NCI-H460 (cell line): ENCODE measurements at regions not wholly inside any gene's neighbourhood (a gene's known extent, or its start where the extent isn't known, plus 50 kb on each side); places are given as distances from the start of the nearest gene placed in this dataset.
A peak's percentile ranks its signal among the peaks of the same experiment; 100 is the strongest.

Experiments
- DNase-seq: peaks from one replicate; pipeline ENCODE4 v3.0.0-alpha.2; 2016; ENCODE audit warnings: low read depth; ENCODE audit errors: extremely low read depth

GRCh38 chr5:164860896-164861295, 1355.5 kb downstream of the MAT2B start:
- no peak for DNase-seq

- no peak for DNase-seq
These were observed 1356.2 kb downstream of the MAT2B start for GRCh38 chr5:164861610-164862009.

- no peak for DNase-seq
These were observed 1363.3 kb downstream of the MAT2B start for GRCh38 chr5:164868761-164869160.

GRCh38 chr5:164869325-164869724, 1363.9 kb downstream of the MAT2B start:
- no peak for DNase-seq

DNA sequence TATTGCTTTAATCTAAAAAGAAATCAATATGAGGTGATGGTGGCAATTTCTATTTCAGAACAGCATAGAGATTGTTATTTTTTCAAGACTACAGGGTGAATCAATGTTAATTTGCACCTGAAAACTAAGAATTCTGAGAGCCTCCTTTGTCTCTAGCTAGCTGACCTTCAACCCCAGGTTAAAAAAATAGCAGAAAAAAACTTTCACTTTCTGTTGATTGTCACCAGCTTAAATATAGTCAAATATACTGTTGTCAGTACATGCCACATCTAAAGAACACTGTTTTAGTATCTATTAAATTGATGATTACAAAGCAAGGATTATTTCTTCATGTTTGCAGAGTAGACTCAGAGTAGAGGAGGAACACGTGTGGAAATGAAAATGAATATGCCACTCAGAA, 1371.4 kb downstream of the MAT2B start:
- DNase-seq = no peak

DNA sequence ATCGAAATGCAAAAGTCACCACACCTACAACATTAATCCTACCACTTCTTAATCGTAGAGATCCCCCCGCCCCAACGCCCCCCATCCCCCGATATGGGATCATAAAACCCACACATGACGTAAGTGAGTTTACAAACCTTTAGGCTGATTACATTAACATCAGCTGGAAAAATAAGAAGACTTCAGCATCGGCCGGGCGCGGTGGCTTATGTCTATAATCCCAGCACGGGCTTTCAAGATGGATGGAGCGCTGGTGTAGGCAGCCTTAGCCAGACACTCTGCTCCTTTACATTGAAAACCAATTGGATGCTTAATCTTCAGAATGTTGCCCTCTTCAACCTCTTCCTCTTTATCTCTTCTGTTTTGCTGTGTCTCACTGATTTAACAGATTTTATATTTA, 1376.0 kb downstream of the MAT2B start:
- no peak for DNase-seq

GRCh38 chr5:164885179-164885578, 1379.8 kb downstream of the MAT2B start:
- DNase-seq = no peak

GRCh38 chr5:164893071-164893470, 1387.7 kb downstream of the MAT2B start:
- no peak for DNase-seq

DNA sequence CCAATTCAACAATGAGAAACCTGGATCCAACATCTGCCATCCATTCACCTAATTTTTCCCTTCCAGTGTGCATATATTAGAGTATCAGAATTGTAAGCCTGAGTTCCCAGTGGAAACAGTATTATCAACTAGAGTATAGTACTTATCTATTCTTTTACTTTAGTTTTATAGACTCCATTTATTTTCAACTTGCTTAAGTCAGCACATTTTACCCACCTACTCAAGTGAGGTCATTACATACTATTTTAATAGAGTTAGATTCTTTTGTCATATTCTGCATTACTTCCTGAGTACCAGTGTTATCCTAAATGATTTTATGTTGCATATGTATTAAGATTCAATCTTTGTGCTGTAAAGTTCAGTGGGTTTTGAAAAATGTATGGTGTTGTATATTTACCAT, 1393.3 kb downstream of the MAT2B start:
- DNase-seq = no peak

DNA sequence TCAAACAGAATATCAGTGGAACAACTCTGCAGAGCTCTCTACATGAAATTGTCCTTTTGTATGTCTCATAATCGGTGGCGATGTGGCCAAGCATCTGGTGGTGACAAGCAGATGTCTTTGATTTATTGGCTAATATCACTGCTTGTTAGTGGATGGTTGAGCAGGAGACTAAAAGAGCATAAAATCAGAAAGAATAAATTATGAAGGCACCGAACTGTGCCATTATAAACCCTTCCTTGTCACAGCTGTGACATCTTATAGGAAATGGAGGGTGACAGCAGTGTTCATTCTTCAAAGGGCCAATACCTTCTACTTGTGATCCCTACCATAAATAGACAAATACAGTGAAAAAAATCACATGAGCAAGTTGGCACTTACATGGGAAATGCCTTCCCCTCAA, 1404.3 kb downstream of the MAT2B start:
- DNase-seq = no peak

DNA sequence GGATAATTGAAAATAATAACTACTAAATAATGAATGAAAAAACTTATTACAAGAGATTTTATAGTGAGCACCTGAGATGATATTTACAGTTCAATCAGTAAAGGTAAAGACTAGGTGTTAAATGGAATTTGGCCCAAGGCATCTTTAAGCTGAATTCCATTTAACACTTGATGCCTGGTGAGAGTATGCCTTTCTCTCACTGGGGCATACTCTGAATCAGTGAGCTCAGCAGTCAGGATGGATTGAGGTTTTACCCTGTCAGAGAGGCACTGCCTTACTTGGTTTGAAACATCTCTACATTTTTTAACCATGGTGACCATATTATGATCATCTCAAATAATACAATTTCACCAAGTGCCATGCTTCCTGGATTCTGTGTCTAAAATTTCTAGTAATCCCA, 1416.3 kb downstream of the MAT2B start:
- DNase-seq = no peak

DNA sequence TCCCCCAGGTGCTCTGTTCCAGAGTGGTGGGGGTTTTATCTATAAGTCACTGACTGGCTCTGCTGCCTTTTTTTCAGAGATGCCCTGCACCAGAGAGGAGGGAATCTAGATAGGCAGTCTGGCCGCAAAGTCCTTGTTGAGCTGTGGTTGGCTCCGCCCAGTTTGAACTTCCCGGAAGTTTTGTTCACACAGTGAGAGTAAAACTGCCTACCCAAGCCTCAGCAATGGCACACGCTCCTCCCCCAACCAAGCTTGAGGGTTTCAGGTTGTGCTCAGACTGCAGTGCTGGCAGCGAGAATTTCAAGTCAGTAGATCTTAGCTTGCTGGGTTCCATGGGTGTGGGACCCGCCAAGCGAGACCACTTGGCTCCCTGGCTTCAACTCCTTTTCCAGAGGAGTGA, 1428.6 kb downstream of the MAT2B start:
- peak; percentile 4 for DNase-seq

DNA sequence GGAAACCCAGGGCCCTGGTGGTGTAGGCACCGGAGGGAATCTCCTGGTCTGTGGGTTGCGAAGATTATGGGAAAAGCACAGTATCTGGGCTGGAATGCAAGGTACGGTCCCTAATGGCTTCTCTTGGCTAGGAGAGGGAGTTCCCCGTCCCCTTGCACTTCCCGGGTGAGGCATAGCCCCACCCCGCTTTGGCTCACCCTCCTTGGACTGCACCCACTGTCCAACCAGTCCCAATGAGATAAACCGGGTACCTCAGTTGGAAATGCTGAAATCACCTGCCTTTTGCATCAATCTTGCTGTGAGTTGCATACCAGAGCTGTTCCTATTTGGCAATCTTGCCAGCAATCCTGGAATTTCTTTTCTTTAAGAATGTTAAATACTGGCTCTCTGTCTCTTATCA, 1429.1 kb downstream of the MAT2B start:
- no peak for DNase-seq

DNA sequence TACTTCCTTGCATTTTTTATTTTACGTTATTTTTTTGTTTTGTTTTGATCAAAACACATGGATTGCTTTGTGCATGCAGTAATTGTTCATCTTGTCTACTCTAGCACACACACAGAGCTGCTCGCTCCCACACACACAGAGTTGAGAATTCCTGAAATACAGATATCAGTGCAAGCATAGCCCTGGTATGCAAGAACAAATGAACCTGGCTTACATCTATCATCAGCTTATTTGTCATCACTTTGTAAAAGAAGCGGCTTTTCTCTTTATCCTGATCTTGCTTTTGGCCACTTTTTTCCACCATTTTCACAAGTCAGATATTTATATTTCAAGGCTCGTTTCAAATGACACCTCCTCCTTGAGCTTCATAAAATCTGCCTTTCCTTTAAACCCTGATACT, 1435.7 kb downstream of the MAT2B start:
- DNase-seq = no peak

DNA sequence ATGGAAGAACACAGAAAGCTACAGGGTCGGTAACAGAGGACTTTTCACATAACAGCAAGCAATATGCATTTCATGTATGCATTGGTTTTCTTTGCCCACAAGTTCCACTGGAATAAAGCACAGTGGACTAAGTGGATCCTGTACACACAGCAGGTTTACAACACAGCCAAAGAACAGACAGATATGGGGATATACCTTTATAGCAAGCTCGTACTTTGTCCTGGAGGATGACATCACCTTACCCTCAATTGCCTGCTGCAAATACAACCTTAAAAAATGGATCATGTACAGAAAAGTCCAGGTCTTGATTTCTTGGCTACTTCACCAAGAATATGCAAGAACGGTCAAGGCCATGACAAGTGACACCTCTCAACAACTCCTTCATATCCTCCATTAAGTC, 1445.5 kb downstream of the MAT2B start:
- no peak for DNase-seq

DNA sequence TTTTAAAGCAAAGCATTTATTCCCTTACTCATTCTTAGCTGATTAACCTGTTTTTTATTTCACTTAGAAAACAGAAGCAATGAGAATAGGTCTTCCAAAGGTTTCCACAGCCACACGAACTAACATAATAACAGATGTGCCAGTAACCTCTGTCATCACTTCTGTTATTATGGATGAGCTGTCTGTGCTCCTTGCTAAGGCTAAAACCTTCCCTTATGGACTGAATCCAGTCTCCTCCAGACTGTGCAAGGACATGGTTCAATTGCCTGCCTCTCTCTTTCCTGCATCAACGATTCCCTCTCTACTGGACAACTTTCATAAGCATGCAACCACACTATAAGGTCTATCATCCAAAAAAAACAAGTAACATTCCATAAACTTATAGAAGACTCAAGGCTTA, 1446.2 kb downstream of the MAT2B start:
- DNase-seq = no peak

GRCh38 chr5:164958688-164959087, 1453.3 kb downstream of the MAT2B start:
- DNase-seq = no peak

DNA sequence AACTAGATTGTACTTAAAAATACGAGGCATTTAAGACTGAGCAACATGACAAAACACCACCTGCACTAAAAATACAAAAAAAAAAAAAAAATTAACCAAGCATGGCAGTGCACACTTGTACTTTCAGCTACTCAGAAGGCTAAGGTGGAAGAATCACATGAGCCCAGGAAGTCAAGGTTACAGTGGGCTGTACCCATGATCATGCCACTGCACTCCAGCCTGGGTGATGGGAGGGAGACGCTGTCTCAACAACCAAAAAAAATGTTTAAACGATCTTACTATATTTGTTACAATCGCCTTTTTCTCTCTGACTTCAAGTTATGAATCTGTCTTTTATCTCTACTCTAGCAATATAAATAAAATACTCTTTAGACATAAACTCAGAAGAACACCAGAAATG, 1454.3 kb downstream of the MAT2B start:
- DNase-seq = no peak

- DNase-seq = no peak
These were observed 1457.0 kb downstream of the MAT2B start for GRCh38 chr5:164962329-164962961.

DNA sequence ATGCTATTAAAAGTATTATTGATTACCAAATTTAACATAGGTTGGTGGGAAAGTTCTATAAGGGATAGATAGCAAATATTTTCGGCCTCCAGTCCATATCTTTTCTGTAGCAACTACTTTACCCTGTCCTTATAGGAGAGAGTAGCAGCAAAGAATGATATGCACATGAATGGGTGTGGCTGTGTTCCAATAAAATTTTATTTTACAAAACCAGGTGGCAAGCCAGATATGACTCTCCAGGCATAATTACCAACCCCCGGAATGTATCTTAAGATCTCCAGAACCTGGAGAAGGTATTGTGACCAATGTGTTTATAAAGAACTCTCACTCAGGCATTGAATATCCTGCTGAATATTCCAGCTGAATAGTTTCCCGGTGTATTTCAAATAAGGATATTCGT, 1461.2 kb downstream of the MAT2B start:
- DNase-seq = no peak

- DNase-seq = no peak
These were observed 1461.9 kb downstream of the MAT2B start for GRCh38 chr5:164967354-164967753.

GRCh38 chr5:164972973-164973372, 1467.6 kb downstream of the MAT2B start:
- DNase-seq = no peak

GRCh38 chr5:164975986-164976385, 1470.6 kb downstream of the MAT2B start:
- DNase-seq = no peak
